HEK293T (cell line): ENCODE measurements at regions not wholly inside any gene's neighbourhood (a gene's known extent, or its start where the extent isn't known, plus 50 kb on each side); places are given as distances from the start of the nearest gene placed in this dataset.

Source experiments
- ARNT ChIP-seq: fragments of 450-650 bp; IDR thresholded peaks from 2 replicates; pipeline ENCODE4 v1.6.1; 2017; ENCODE audit warnings: mild to moderate bottlenecking
- CTBP1 ChIP-seq: fragments of 450-650 bp; IDR thresholded peaks from 2 replicates; pipeline ENCODE4 v1.6.1; 2016; ENCODE audit warnings: borderline replicate concordance
- FOXA1 ChIP-seq: fragments of 450-650 bp; IDR thresholded peaks from 2 replicates; pipeline ENCODE4 v1.6.1; 2016; ENCODE audit warnings: mild to moderate bottlenecking
- L3MBTL2 ChIP-seq: fragments of 450-650 bp; conservative IDR thresholded peaks from 2 replicates; pipeline ENCODE4 v1.6.1; 2016; ENCODE audit warnings: mild to moderate bottlenecking
- NFRKB ChIP-seq: fragments of 450-650 bp; IDR thresholded peaks from 2 replicates; pipeline ENCODE4 v1.6.1; 2016; ENCODE audit warnings: mild to moderate bottlenecking, moderate library complexity
- TARDBP ChIP-seq: fragments of 450-650 bp; IDR thresholded peaks from 2 replicates; pipeline ENCODE4 v1.6.1; 2016

DNA sequence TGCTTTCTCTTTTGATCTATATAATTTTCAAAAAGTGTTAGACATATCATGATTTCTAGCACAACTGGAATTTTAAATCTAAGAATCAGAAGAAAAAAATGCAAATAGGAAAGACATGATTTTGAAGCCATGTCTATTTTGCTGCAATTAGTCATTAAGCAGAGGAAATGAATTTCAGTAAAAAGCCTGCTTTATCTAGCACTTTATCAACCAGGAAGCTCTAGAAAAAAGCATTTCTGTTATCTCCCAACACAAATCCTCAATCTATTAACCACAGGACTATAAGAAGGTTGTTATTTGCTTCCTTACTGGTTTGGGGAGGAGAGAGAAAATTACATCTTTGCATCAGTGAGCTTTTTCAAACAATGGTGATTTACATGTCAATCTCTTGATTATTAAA lies 716.7 kb downstream of the DIAPH3 start:
- TF ChIP-seq CTBP1 (no peak), ARNT (no peak), FOXA1 (no peak), NFRKB (no peak), TARDBP (no peak), L3MBTL2 (no peak)
